Stromal cell of bone marrow (primary cell): ENCODE measurements at regions not wholly inside any gene's neighbourhood (a gene's known extent, or its start where the extent isn't known, plus 50 kb on each side); places are given as distances from the start of the nearest gene placed in this dataset.

Experiments used
- DNase-seq: peaks from one replicate; pipeline ENCODE4 v3.0.0-alpha.2; 2012; ENCODE audit warnings: low read depth

GRCh38 chr20:52402514-52402913, 210.9 kb upstream of the ZFP64 start:
- no peak for DNase-seq

GRCh38 chr20:52401431-52401830, 209.9 kb upstream of the ZFP64 start:
- no peak for DNase-seq

DNA sequence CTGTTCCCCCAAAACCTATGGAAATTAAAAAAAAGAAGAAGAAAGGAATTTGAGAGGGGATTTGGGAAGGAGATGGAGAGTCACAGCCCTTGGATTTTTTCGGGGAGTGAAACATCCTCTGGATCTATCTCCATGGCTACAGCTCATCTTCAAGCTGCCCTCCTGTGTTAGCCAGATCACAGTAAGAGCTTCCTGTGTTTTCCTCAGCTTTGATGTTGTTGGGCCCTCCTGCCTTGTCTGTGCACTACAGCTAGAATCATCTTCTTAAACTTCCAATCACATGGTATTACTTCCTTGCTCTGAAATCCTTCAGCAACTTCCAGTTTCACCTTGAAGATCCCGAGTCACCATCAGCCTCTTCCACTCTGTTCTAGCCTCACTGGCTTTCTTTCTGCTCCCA, 207.8 kb upstream of the ZFP64 start:
- no peak for DNase-seq

- DNase-seq = no peak
Measured at GRCh38 chr20:52389606-52390005, 198.0 kb upstream of the ZFP64 start.

DNA sequence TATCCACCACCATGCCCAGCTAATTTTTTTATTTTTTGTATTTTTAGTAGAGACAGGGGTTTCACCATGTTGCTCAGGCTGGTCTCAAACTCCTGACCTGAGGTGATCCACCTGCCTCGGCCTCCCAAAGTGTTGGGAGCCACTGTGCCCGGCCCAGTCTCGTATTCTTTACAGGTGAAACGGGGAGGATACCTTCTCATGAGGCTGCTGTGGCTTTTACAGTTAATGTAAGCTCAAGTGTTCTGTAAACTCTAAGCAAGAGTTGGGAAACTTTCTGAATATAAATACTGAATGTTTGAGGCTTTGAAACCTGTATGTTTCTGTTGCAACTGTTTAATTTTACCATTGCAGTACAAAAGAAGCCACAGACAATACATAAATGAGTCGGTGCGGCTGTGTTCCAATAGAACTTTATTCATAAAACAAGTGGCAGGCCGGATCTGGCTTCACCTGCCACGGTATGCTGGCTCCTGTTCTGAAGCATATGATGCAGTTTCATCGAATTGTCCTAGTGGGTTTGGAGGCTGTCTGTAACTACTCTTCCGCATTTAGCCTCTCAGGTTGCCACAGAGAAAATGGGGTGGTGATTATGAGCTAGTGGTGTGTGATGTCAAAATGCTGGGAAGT, 192.5 kb upstream of the ZFP64 start:
- no peak for DNase-seq

DNA sequence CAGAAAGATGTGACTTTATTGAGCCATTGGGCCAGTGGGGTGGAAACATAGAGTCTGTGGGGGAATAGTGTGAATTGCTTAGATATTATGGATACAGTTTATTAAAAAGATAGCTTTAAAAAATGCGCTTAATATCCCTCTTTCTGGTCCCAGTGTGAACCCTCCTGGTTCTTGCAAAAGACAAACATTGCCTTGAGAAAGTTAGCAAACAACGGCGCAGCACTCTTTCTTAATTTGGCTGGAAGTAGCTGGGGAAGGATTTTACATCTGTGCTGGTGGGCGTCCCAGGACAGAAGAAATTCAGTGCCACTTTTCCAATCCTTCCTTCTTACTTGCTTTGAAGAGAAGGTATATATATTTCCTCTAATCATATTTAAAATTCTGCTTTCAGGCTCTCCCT, 191.4 kb upstream of the ZFP64 start:
- no peak for DNase-seq

DNA sequence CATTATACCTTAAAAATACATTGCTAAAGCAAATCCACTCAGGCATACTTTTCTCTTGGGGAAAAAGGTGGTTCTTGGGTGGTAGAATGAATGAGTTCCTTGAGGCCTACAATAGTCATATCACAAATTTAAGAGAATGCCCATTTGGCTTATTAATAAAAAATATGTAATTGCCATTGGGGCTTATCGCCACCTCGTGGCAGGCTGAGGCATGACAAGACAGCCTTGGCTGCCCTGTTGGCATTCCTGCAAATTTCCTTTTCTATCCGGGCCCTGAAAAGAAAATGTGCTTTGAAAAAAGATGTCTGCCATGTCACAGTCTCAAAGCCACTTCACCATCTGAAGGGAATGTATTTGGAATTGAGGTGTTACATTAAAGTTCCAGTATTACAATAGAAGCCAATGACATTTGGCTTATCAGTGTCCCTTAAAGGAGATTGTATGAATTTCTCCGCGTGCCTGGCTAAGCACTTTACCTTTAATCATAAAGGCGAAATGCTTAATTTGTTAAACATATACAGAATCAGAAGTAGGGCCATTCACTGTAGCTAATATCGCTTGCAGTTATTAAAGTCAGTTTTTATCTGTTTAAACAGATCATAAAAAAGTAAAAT, 188.3 kb upstream of the ZFP64 start:
- DNase-seq = peak; percentile 13

GRCh38 chr20:52372169-52372568, 180.6 kb upstream of the ZFP64 start:
- DNase-seq = no peak

- no peak for DNase-seq
Measured at GRCh38 chr20:52365688-52366087, 174.1 kb upstream of the ZFP64 start.

- no peak for DNase-seq
Measured at GRCh38 chr20:52364405-52364804, 172.8 kb upstream of the ZFP64 start.

- DNase-seq = no peak
Measured at GRCh38 chr20:52361650-52362049, 170.1 kb upstream of the ZFP64 start.

GRCh38 chr20:52349806-52350205, 158.2 kb upstream of the ZFP64 start:
- DNase-seq = no peak

DNA sequence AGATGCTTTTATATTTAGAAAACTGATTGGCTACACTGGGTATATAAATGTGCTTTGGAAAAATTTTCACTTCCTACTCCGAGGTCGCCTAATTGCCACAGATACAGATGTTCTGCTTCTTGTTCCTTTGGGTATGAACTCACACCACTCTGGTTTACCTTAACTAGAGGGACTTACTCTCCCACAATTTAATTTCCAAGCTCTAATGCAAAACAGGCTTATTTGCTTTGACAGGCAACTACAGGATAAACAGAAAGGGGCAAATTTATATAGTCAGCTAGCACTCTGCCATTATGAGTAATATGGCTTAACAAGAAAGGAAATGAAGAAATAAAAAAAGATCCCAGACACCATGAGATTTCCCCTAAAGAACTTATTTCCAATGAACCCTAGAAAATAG, 156.9 kb upstream of the ZFP64 start:
- no peak for DNase-seq

- DNase-seq = no peak
Measured at GRCh38 chr20:52346797-52347196, 155.2 kb upstream of the ZFP64 start.

- DNase-seq = no peak
Measured at GRCh38 chr20:52342913-52343312, 151.3 kb upstream of the ZFP64 start.

GRCh38 chr20:52340036-52340634, 148.6 kb upstream of the ZFP64 start:
- no peak for DNase-seq

- no peak for DNase-seq
Measured at GRCh38 chr20:52332649-52333250, 141.2 kb upstream of the ZFP64 start.

DNA sequence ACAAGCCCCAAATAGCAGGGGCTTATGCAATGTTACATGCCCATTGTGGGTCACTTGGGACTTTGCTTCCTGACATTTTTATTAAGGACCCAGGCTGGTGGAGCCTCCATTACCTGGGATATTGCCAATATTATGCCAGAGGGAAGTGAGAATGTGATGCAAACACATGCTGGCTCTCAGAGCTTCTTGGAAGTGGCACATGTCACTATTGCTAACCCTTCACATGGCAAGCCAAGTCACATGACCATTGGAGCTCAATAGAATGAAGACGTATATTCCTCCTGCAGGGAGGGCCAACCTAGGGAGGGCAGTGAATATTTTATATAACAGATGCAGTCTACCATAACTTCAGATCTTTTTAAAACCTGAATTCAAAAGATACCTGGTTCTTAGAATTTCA, 140.7 kb upstream of the ZFP64 start:
- no peak for DNase-seq

GRCh38 chr20:52331655-52332054, 140.1 kb upstream of the ZFP64 start:
- DNase-seq = no peak

DNA sequence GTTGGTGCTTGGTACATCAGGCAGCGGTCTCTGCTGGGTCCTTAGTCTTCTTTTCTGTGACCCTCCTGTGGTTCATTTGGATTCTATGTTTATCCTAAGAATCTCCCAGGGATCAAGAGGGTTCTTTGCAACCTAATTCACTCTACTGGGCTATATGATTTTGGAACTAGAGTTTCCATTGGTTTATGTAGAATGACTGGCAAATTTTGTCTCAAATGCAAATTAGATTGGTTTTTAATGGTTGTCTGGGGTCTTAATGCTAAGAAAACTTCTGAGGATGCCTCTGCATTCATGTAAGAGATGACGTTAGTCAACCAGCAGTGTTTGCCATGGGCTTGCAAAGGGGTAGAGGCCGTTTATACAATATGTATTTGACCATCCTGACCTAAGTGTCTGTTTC, 129.8 kb upstream of the ZFP64 start:
- DNase-seq = no peak

GRCh38 chr20:52318651-52319050, 127.1 kb upstream of the ZFP64 start:
- no peak for DNase-seq

- peak; percentile 46 for DNase-seq
Measured at GRCh38 chr20:52313341-52313963, 121.9 kb upstream of the ZFP64 start.

GRCh38 chr20:52312132-52312729, 120.7 kb upstream of the ZFP64 start:
- DNase-seq = peak; percentile 49
